Choroid plexus epithelial cell (primary cell): ENCODE measurements at regions not wholly inside any gene's neighbourhood (a gene's known extent, or its start where the extent isn't known, plus 50 kb on each side); places are given as distances from the start of the nearest gene placed in this dataset.

Experiments
- DNase-seq: peaks from one replicate; pipeline ENCODE4 v3.0.0-alpha.2; 2010; ENCODE audit warnings: low read depth
- H3K4me3 ChIP-seq: 2 replicates; pipeline ENCODE4 v1.5.1; 2011; ENCODE audit warnings: low read depth, mild to moderate bottlenecking, control low read depth, low read length, moderate library complexity
- TF ChIP-seq, protein P1 (sequence below): conservative IDR thresholded peaks from 2 replicates; pipeline ENCODE4 v1.5.1; 2011; ENCODE audit warnings: low read depth, mild to moderate bottlenecking, control low read depth, inconsistent platforms, low read length, moderate library complexity

GRCh38 chr2:239670463-239671120 lies 269.8 kb upstream of the HDAC4 start:
- H3K4me3 ChIP-seq, result no peak overlapping the region
- TF ChIP-seq, protein P1, sequence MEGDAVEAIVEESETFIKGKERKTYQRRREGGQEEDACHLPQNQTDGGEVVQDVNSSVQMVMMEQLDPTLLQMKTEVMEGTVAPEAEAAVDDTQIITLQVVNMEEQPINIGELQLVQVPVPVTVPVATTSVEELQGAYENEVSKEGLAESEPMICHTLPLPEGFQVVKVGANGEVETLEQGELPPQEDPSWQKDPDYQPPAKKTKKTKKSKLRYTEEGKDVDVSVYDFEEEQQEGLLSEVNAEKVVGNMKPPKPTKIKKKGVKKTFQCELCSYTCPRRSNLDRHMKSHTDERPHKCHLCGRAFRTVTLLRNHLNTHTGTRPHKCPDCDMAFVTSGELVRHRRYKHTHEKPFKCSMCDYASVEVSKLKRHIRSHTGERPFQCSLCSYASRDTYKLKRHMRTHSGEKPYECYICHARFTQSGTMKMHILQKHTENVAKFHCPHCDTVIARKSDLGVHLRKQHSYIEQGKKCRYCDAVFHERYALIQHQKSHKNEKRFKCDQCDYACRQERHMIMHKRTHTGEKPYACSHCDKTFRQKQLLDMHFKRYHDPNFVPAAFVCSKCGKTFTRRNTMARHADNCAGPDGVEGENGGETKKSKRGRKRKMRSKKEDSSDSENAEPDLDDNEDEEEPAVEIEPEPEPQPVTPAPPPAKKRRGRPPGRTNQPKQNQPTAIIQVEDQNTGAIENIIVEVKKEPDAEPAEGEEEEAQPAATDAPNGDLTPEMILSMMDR, result no peak
- no peak for DNase-seq

- DNase-seq, result no peak
- H3K4me3 ChIP-seq, result no peak overlapping the region
- TF ChIP-seq, protein P1, result no peak
Measured at GRCh38 chr2:239669899-239670460, 269.2 kb upstream of the HDAC4 start.

DNA sequence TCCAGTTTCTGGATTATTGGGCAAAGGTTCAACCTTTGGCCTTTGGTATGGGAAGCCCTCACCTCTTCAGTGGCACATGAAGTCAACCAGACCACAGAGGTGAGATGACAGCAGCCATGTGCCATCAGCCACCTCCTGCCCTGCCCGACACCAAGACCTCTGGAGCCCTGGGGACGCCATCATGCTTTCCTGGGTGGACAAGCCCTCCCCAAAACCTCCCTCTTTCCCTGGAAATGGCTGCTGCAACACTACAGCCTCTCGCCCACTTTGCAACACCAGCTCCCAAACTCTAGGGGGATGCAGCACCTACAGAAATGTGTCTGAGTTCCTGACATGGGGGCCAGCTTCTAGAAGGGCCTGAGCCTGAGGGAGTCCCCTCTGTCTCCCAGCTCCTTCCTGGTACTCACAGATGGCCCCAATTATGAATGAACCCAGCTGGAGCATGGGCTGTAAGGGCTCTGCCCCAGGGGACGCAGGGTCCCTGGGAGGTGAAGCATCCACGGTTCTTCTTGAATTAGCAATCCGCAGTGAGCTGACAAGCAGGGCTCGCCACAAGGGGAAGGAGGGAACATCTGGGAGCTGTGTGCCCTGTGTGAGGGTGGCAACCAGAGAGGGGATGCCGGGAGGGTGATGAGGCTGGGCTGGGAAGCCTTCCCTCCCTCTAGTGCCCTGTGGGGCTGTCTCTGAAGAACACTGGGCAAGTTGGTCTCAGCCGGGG lies 268.5 kb upstream of the HDAC4 start:
- TF ChIP-seq, protein P1, result no peak
- DNase-seq, result no peak
- H3K4me3 ChIP-seq, result no peak overlapping the region

DNA sequence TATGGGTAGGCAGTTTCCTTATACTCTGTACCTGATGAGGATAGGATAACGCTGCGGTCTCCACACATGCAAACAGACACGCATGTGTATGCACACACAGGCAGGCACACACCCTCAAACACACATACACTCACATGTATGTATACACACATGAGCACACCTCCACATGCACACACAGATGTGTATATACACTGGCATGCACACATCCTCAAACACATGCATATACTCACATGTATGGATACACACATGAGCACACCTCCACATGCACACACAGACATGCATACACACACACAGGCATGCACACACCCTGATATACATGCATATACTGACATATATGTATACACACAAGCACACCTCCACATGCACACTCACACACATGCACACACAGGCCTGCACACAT lies 267.8 kb upstream of the HDAC4 start:
- TF ChIP-seq, protein P1, result no peak
- no peak for DNase-seq
- H3K4me3 ChIP-seq, result no peak overlapping the region

GRCh38 chr2:239668042-239668441 lies 267.2 kb upstream of the HDAC4 start:
- TF ChIP-seq, protein P1, result no peak
- no peak for DNase-seq
- H3K4me3 ChIP-seq, result no peak overlapping the region

DNA sequence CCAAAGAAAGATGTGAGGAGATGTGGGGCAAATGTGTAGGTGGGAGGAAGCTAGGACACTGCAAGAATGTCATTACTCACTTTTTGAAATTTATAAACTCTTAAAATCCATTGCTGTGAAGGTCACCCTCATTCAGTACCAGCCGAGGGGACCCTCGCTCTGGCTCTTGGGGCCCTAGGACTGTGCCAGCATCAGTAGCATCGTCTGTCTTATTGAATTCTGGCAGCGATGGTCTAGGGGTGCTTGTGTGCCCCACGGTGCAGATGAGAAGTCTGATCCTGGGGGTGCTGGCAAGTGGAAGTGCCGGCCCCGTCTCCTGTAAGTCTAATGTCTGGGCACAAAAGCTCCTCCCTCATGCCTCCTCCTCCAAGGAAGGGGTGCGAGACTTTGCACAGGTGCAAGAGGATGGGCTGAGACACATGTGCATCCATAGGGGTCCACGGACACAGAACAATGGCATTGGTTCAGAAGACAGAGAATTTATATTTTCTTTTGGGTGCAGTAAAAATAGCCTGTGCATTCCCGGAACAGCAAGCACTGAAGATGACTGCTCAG lies 266.7 kb upstream of the HDAC4 start:
- TF ChIP-seq, protein P1, result no peak
- H3K4me3 ChIP-seq, result no peak overlapping the region
- DNase-seq, result no peak
